ENCODE measurements at regions not wholly inside any gene's neighbourhood (a gene's known extent, or its start where the extent isn't known, plus 50 kb on each side); places are given as distances from the start of the nearest gene placed in this dataset.
"Not testable (repeated sequence)": the region's sequence is repeated elsewhere in the genome, so short reads cannot be mapped to it uniquely, and the experiment has no call there.

GRCh38 chr16:18192389-18192788, 144.1 kb downstream of the NPIPA8 start:
- DNase-seq (ENCODE audit: low spot score); intact Hi-C loops (cut with micrococcal nuclease); H3K27ac Mint-ChIP-seq: not testable (repeated sequence)

DNA sequence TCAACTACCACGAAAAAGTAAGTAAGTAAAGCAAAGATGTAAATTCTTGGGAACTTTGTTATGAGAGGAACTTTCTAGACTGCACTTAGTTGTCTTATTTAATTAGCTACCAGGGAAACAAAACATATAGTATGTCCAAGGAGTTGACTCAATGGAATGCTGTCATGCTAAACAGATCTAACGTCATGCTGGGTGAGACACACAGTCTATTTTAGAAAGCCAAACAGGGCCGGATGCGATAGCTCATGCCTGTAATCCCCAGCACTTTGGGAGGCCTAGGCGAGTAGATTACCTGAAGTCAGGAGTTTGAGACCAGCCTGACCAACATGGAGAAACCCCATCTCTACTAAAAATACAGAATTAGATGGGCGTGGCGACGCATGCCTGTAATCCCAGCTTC, 146.4 kb downstream of the NPIPA8 start:
- H3K9me3 Mint-ChIP-seq; DNase-seq (ENCODE audit: low spot score); H3K4me1 Mint-ChIP-seq (ENCODE audit: low read depth); intact Hi-C loops (cut with micrococcal nuclease); H3K36me3 Mint-ChIP-seq (ENCODE audit: low read depth); H3K27ac Mint-ChIP-seq; H3K4me3 Mint-ChIP-seq; H3K27me3 Mint-ChIP-seq (ENCODE audit: insufficient read depth): not testable (repeated sequence)

More at GRCh38 chr16:18192389-18192788, 144.1 kb downstream of the NPIPA8 start:
- not testable (repeated sequence) for H3K4me1 Mint-ChIP-seq (ENCODE audit: low read depth); H3K9me3 Mint-ChIP-seq; H3K27me3 Mint-ChIP-seq (ENCODE audit: insufficient read depth); H3K36me3 Mint-ChIP-seq (ENCODE audit: low read depth); H3K4me3 Mint-ChIP-seq

DNA sequence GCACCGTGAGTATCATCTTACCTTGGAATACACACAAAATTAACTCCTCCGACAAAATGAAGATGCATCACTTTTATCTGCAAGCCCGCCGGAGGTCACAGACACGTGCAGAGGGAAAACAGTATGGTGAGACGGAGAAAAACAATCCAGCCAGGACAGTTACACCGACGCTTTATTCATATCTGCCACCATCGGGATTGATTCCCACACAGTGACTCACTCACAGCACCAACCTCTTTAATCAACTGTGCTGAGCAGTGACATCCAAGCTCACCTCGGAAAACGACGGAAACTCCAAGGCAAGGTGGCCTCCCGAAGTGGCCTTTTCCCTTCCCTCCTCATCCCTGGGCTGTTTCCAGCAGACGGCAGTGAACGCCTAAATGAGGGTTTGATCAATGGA, 151.8 kb downstream of the NPIPA8 start:
- H3K27me3 Mint-ChIP-seq (ENCODE audit: insufficient read depth); H3K36me3 Mint-ChIP-seq (ENCODE audit: low read depth); H3K4me3 Mint-ChIP-seq; DNase-seq (ENCODE audit: low spot score); H3K27ac Mint-ChIP-seq; intact Hi-C loops (cut with micrococcal nuclease); H3K4me1 Mint-ChIP-seq (ENCODE audit: low read depth); H3K9me3 Mint-ChIP-seq: not testable (repeated sequence)

GRCh38 chr16:18181028-18181427, 155.5 kb downstream of the NPIPA8 start:
- intact Hi-C loops (cut with micrococcal nuclease); H3K4me3 Mint-ChIP-seq; H3K9me3 Mint-ChIP-seq; H3K27me3 Mint-ChIP-seq (ENCODE audit: insufficient read depth); DNase-seq (ENCODE audit: low spot score); H3K27ac Mint-ChIP-seq; H3K36me3 Mint-ChIP-seq (ENCODE audit: low read depth); H3K4me1 Mint-ChIP-seq (ENCODE audit: low read depth): not testable (repeated sequence)

DNA sequence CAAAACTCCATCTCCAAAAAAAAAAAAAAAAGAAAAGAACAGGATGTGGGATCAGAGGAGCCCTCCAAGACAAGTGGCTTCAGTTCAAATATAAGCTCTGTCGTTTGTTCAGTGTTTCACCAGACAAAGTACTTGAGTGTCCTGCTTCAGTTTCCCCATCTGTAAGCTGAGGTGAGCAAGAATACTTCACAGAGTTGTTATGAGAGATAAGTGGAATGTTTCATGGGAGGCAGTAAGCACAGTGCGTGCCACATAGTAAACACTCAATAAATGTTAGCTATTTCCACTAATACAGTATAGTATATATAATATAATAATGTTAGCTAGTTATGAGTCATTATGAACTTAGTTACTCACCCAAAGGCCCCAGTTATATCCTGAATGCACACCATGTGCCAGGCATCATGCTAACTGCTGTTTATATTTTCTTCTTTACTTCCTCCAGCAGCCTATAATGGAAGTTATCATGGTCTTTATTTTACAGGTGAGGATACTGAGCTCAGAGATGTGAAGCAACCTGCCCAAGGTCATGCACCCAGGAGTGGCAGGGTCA, 162.5 kb downstream of the NPIPA8 start:
- H3K27me3 Mint-ChIP-seq (ENCODE audit: insufficient read depth); intact Hi-C loops (cut with micrococcal nuclease); DNase-seq (ENCODE audit: low spot score); H3K9me3 Mint-ChIP-seq; H3K36me3 Mint-ChIP-seq (ENCODE audit: low read depth); H3K27ac Mint-ChIP-seq; H3K4me1 Mint-ChIP-seq (ENCODE audit: low read depth); H3K4me3 Mint-ChIP-seq: not testable (repeated sequence)

- H3K27me3 Mint-ChIP-seq (ENCODE audit: insufficient read depth); H3K4me1 Mint-ChIP-seq (ENCODE audit: low read depth); H3K27ac Mint-ChIP-seq; H3K9me3 Mint-ChIP-seq; DNase-seq (ENCODE audit: low spot score); H3K36me3 Mint-ChIP-seq (ENCODE audit: low read depth); H3K4me3 Mint-ChIP-seq; intact Hi-C loops (cut with micrococcal nuclease): not testable (repeated sequence)
These were observed 174.2 kb downstream of the NPIPA8 start for GRCh38 chr16:18162293-18162692.

GRCh38 chr16:18161224-18161623, 175.3 kb downstream of the NPIPA8 start:
- H3K9me3 Mint-ChIP-seq, H3K4me3 Mint-ChIP-seq: not testable (repeated sequence)

GRCh38 chr16:18159185-18159584, 177.4 kb downstream of the NPIPA8 start:
- H3K36me3 Mint-ChIP-seq (ENCODE audit: low read depth); DNase-seq (ENCODE audit: low spot score); H3K27ac Mint-ChIP-seq; intact Hi-C loops (cut with micrococcal nuclease); H3K4me1 Mint-ChIP-seq (ENCODE audit: low read depth); H3K4me3 Mint-ChIP-seq; H3K27me3 Mint-ChIP-seq (ENCODE audit: insufficient read depth); H3K9me3 Mint-ChIP-seq: not testable (repeated sequence)

More at GRCh38 chr16:18161224-18161623, 175.3 kb downstream of the NPIPA8 start:
- DNase-seq (ENCODE audit: low spot score); H3K4me1 Mint-ChIP-seq (ENCODE audit: low read depth); H3K36me3 Mint-ChIP-seq (ENCODE audit: low read depth); H3K27ac Mint-ChIP-seq; H3K27me3 Mint-ChIP-seq (ENCODE audit: insufficient read depth); intact Hi-C loops (cut with micrococcal nuclease): not testable (repeated sequence)

GRCh38 chr16:18157854-18158253, 178.7 kb downstream of the NPIPA8 start:
- H3K27ac Mint-ChIP-seq; H3K9me3 Mint-ChIP-seq; DNase-seq (ENCODE audit: low spot score); H3K4me1 Mint-ChIP-seq (ENCODE audit: low read depth); H3K4me3 Mint-ChIP-seq; intact Hi-C loops (cut with micrococcal nuclease); H3K36me3 Mint-ChIP-seq (ENCODE audit: low read depth); H3K27me3 Mint-ChIP-seq (ENCODE audit: insufficient read depth): not testable (repeated sequence)

GRCh38 chr16:18152832-18153231, 183.7 kb downstream of the NPIPA8 start:
- not testable (repeated sequence) for H3K27me3 Mint-ChIP-seq (ENCODE audit: insufficient read depth); H3K36me3 Mint-ChIP-seq (ENCODE audit: low read depth)

DNA sequence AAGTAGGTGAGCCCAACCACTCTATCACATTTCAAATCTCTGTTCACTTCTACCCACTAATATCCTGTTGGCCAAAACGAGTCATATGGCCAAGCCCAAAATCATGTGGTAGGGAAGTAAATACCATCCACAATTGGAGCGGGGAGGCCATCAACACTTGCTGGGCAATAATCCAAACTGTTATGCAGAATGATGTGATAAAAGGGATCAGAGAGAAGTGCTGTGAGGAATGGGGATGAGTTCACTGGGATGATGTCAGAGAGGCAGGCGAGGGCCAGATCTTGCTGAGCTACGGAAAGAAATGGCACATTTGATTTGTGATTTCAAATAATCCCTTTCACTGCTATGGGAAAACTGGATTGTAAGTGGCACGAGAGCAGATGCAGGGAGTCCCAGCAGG, 188.4 kb downstream of the NPIPA8 start:
- H3K4me1 Mint-ChIP-seq (ENCODE audit: low read depth); H3K36me3 Mint-ChIP-seq (ENCODE audit: low read depth); DNase-seq (ENCODE audit: low spot score); H3K27ac Mint-ChIP-seq; H3K4me3 Mint-ChIP-seq; H3K9me3 Mint-ChIP-seq; intact Hi-C loops (cut with micrococcal nuclease); H3K27me3 Mint-ChIP-seq (ENCODE audit: insufficient read depth): not testable (repeated sequence)

More at GRCh38 chr16:18152832-18153231, 183.7 kb downstream of the NPIPA8 start:
- DNase-seq (ENCODE audit: low spot score); H3K4me3 Mint-ChIP-seq; intact Hi-C loops (cut with micrococcal nuclease); H3K9me3 Mint-ChIP-seq; H3K4me1 Mint-ChIP-seq (ENCODE audit: low read depth); H3K27ac Mint-ChIP-seq: not testable (repeated sequence)

DNA sequence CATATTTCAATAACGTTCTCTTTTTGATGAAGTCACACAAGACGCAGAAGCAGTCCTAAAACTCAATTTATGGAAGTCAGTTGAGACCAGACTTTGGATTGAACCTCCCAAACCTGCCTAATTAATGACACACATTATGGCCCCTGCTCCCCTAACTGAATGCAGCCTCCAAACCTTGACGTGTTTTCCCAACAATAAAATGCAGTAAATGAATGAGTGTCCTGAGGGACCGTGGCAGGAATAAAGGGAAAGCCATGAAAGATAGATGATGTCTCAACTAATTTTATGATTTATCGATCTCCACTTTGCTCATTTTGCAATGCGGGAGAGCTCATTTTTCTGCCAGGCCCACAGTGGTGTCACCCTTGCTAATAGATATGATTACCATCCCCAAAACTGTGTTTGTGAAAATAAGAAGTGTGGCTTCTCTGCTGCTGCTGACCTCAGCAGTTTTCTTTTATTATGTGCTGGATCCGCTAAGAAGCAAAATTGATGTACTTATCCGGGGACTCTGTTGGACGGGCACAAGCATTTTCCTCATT, 189.9 kb downstream of the NPIPA8 start:
- DNase-seq (ENCODE audit: low spot score); H3K9me3 Mint-ChIP-seq; H3K36me3 Mint-ChIP-seq (ENCODE audit: low read depth); H3K4me1 Mint-ChIP-seq (ENCODE audit: low read depth); intact Hi-C loops (cut with micrococcal nuclease); H3K27ac Mint-ChIP-seq; H3K27me3 Mint-ChIP-seq (ENCODE audit: insufficient read depth); H3K4me3 Mint-ChIP-seq: not testable (repeated sequence)

- H3K4me1 Mint-ChIP-seq (ENCODE audit: low read depth); intact Hi-C loops (cut with micrococcal nuclease); H3K4me3 Mint-ChIP-seq; H3K27me3 Mint-ChIP-seq (ENCODE audit: insufficient read depth); H3K9me3 Mint-ChIP-seq; DNase-seq (ENCODE audit: low spot score); H3K27ac Mint-ChIP-seq; H3K36me3 Mint-ChIP-seq (ENCODE audit: low read depth): not testable (repeated sequence)
These were observed 194.5 kb downstream of the NPIPA8 start for GRCh38 chr16:18142066-18142465.

GRCh38 chr16:18136288-18136687, 200.2 kb downstream of the NPIPA8 start:
- H3K4me1 Mint-ChIP-seq (ENCODE audit: low read depth); H3K4me3 Mint-ChIP-seq; intact Hi-C loops (cut with micrococcal nuclease); DNase-seq (ENCODE audit: low spot score); H3K9me3 Mint-ChIP-seq; H3K36me3 Mint-ChIP-seq (ENCODE audit: low read depth); H3K27ac Mint-ChIP-seq; H3K27me3 Mint-ChIP-seq (ENCODE audit: insufficient read depth): not testable (repeated sequence)

Measured in activated T-helper 1 cell treated with anti-CD3 and anti-CD28 coated beads, Interleukin-12 subunit alpha, Interleukin-12 subunit beta, Interleukin-2, Interleukin-4 antibody, amounts not matched to agents 30 ng/mL and 10 ng/mL and 1 ng/mL, durations not matched to agents 14 hours and 24 hours and 36 hours (primary cell).